Gastrocnemius medialis (tissue), 4 donors: ENCODE measurements at regions not wholly inside any gene's neighbourhood (a gene's known extent, or its start where the extent isn't known, plus 50 kb on each side); places are given as distances from the start of the nearest gene placed in this dataset.

Experiments used
- CTCF ChIP-seq, 5 experiments: fragments of 450-650 bp in 3 of 5; fragments of 200-600 bp in 2 of 5; sonication (generic) in 2 of 5; IDR thresholded peaks in 4 of 5; conservative IDR thresholded peaks in 1 of 5; 1 replicate in 4 of 5; 2 replicates in 1 of 5; pipeline ENCODE4 v1.5.1; 2016 to 2019; ENCODE audit warnings: antibody characterized with exemption in 5 of 5, mild to moderate bottlenecking in 3 of 5, moderate library complexity in 3 of 5
- POLR2A ChIP-seq, 2 donors: fragments of 450-650 bp; IDR thresholded peaks; one replicate each; pipeline ENCODE4 v1.6.1; 2017; ENCODE audit warnings: antibody characterized with exemption in 2 of 2, mild to moderate bottlenecking in 2 of 2, moderate library complexity in 2 of 2

- TF ChIP-seq CTCF (IDR thresholded peaks at IDR 0.05 in 4 of 5, conservative IDR thresholded peaks at IDR 0.05 in 1 of 5) (no peak), POLR2A (IDR thresholded peaks at IDR 0.05) (no peak)
Observed at GRCh38 chr10:10318856-10319255, 698.8 kb upstream of the CELF2 start.
